ENCODE measurements at regions not wholly inside any gene's neighbourhood (a gene's known extent, or its start where the extent isn't known, plus 50 kb on each side); places are given as distances from the start of the nearest gene placed in this dataset.

GRCh38 chr5:175814691-175815090 is 56.7 kb upstream of the CPLX2 start:
- RAD21 ChIA-PET (ENCODE audit: unreplicated experiment) = no interaction called here
- Histone ChIP-seq H3K27me3 (replicated peaks in 1 of 2; ENCODE audit: control insufficient read depth in 2 of 2, insufficient read depth in 2 of 2, low read length in 1 of 2) (no peaks in the 10 kb centered on the region), H3K79me2 (ENCODE audit: control insufficient read depth, insufficient read depth, low read length) (no peaks in the 10 kb centered on the region), H2AFZ (ENCODE audit: control insufficient read depth, low read depth, low read length) (no peak overlapping the region), H3K4me2 (ENCODE audit: control insufficient read depth, insufficient read depth) (no peak overlapping the region), H4K20me1 (ENCODE audit: control insufficient read depth, insufficient read depth) (no peaks in the 10 kb centered on the region), H3K4me1 (ENCODE audit: control insufficient read depth, insufficient read depth, low read length) (no peaks in the 10 kb centered on the region), H3K27ac (ENCODE audit: control insufficient read depth, insufficient read depth) (no peak overlapping the region), H3K4me3 (no peak overlapping the region), H3K36me3 (ENCODE audit: control insufficient read depth in 2 of 2, insufficient read depth in 2 of 2, low read length in 1 of 2) (no peaks in the 10 kb centered on the region), H3K9ac (ENCODE audit: control insufficient read depth, insufficient read depth, low read length) (no peak overlapping the region), H3K9me3 (replicated peaks; ENCODE audit: control insufficient read depth, insufficient read depth, low read length) (no peaks in the 10 kb centered on the region)
- FAIRE-seq = no peak
- no TSS peak for BruUV-seq (replicated peaks)
- TF ChIP-seq CREB1 (IDR thresholded peaks at IDR 0.05; ENCODE audit: low read depth) = no peak
- no peak for TF ChIP-seq ZNF384 (IDR thresholded peaks at IDR 0.05; ENCODE audit: borderline replicate concordance, low read depth, low read length)
- TF ChIP-seq MYB (IDR thresholded peaks at IDR 0.05; ENCODE audit: borderline replicate concordance, low read depth, low read length) = no peak
- no peak for TF ChIP-seq BMI1 (IDR thresholded peaks at IDR 0.05; ENCODE audit: borderline replicate concordance)
- TF ChIP-seq FOS (IDR thresholded peaks at IDR 0.05; ENCODE audit: borderline replicate concordance, extremely low read depth, insufficient read length) = no peak
- TF ChIP-seq NR2C1 (IDR thresholded peaks at IDR 0.05) = no peak
- no peak for TF ChIP-seq ZNF687 (IDR thresholded peaks at IDR 0.05)
- TF ChIP-seq SMC3 (IDR thresholded peaks at IDR 0.05; ENCODE audit: borderline replicate concordance, low read length) = no peak
- no peak for TF ChIP-seq JUND (IDR thresholded peaks at IDR 0.05; ENCODE audit: low read depth, low read length)
- no peak for TF ChIP-seq PAX5 (IDR thresholded peaks at IDR 0.05; ENCODE audit: borderline replicate concordance, low read depth, low read length)
- TF ChIP-seq SUPT20H (IDR thresholded peaks at IDR 0.05; ENCODE audit: borderline replicate concordance, control insufficient read depth, low read depth, low read length) = no peak
- TF ChIP-seq IRF4 (IDR thresholded peaks at IDR 0.05; ENCODE audit: low read depth, low read length) = no peak
- no peak for TF ChIP-seq CUX1 (IDR thresholded peaks at IDR 0.05; ENCODE audit: insufficient replicate concordance, low read depth, low read length)
- 42% methylated on average over 9 of the region's 10 CpGs for WGBS (ENCODE audit: insufficient coverage, insufficient replicate concordance, low lambda C conversion rate, missing lambda C conversion rate)
- POLR2A ChIA-PET = no interaction called here
- ATAC-seq = no peak
- no peak for DNase-seq (ENCODE audit: low read depth, low spot score)
- in situ Hi-C loops (cut with MboI) (no loop called here), intact Hi-C loops (cut with micrococcal nuclease; ENCODE audit: unreplicated experiment) (no loop called here)
- CTCF ChIA-PET = no interaction called here
- SMC1A ChIA-PET (ENCODE audit: uncharacterized antibody, unreplicated experiment) = no interaction called here
